ENCODE measurements at regions not wholly inside any gene's neighbourhood (a gene's known extent, or its start where the extent isn't known, plus 50 kb on each side); places are given as distances from the start of the nearest gene placed in this dataset.

DNA sequence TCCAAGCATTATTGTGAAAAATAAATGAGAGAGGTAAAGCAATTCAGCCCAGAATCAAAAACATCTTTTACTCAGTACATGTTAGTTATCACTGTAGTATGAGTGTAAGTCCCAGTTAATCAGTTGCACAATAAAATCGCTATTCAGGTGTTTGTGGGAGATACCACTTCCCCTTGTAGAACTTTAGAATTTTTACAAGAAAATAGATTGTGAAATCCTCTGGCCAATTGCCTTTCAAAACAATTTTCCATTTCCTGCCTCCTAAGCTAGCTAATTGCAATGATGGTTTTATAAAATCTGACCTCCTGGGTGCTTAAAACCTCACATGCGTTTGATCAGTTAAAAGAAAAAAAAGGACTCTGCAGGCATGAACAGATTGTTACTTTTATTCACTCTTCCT lies 332.5 kb downstream of the PID1 start:
- no peak for DNase-seq (ENCODE audit: low spot score)
- Histone ChIP-seq H3K36me3 (ENCODE audit: control insufficient read depth in 4 of 4, insufficient read depth in 3 of 4, low read depth in 1 of 4, low read length in 3 of 4) (no peaks in the 10 kb centered on the region), H3K27ac (ENCODE audit: low read depth in 1 of 2, low read length in 2 of 2) (no peak overlapping the region), H3K27me3 (ENCODE audit: control insufficient read depth in 4 of 4, insufficient read depth in 4 of 4, low read length in 3 of 4) (no peaks in the 10 kb centered on the region), H3K4me3 (ENCODE audit: low read depth in 1 of 3, low read length in 3 of 3) (no peak overlapping the region), H3K9ac (ENCODE audit: low read depth in 1 of 2, low read length in 2 of 2) (no peak overlapping the region), H3K9me3 (ENCODE audit: control insufficient read depth in 4 of 4, low read length in 3 of 4) (peaks cover 0 to 3% (median 1%) of the 10 kb centered on the region in 4 donors), H3K4me1 (ENCODE audit: control insufficient read depth in 4 of 4, insufficient read depth in 4 of 4, low read length in 3 of 4) (no peaks in the 10 kb centered on the region)
- TF ChIP-seq, protein P1, sequence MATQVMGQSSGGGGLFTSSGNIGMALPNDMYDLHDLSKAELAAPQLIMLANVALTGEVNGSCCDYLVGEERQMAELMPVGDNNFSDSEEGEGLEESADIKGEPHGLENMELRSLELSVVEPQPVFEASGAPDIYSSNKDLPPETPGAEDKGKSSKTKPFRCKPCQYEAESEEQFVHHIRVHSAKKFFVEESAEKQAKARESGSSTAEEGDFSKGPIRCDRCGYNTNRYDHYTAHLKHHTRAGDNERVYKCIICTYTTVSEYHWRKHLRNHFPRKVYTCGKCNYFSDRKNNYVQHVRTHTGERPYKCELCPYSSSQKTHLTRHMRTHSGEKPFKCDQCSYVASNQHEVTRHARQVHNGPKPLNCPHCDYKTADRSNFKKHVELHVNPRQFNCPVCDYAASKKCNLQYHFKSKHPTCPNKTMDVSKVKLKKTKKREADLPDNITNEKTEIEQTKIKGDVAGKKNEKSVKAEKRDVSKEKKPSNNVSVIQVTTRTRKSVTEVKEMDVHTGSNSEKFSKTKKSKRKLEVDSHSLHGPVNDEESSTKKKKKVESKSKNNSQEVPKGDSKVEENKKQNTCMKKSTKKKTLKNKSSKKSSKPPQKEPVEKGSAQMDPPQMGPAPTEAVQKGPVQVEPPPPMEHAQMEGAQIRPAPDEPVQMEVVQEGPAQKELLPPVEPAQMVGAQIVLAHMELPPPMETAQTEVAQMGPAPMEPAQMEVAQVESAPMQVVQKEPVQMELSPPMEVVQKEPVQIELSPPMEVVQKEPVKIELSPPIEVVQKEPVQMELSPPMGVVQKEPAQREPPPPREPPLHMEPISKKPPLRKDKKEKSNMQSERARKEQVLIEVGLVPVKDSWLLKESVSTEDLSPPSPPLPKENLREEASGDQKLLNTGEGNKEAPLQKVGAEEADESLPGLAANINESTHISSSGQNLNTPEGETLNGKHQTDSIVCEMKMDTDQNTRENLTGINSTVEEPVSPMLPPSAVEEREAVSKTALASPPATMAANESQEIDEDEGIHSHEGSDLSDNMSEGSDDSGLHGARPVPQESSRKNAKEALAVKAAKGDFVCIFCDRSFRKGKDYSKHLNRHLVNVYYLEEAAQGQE (IDR thresholded peaks at IDR 0.05), result no peak
- TF ChIP-seq RAD21 (IDR thresholded peaks at IDR 0.05), result no peak
- TF ChIP-seq, protein P2, sequence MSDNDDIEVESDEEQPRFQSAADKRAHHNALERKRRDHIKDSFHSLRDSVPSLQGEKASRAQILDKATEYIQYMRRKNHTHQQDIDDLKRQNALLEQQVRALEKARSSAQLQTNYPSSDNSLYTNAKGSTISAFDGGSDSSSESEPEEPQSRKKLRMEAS (IDR thresholded peaks at IDR 0.05), result no peak
- no peak for TF ChIP-seq SP1 (IDR thresholded peaks at IDR 0.05)
- TF ChIP-seq RXRA (IDR thresholded peaks at IDR 0.05), result no peak
- TF ChIP-seq NR2F2 (IDR thresholded peaks at IDR 0.05), result no peak
- no peak for TF ChIP-seq FOXA2 (IDR thresholded peaks at IDR 0.05)
- no peak for TF ChIP-seq JUND (IDR thresholded peaks at IDR 0.05)
- TF ChIP-seq HNF4G (IDR thresholded peaks at IDR 0.05), result no peak
- TF ChIP-seq GABPA (IDR thresholded peaks at IDR 0.05 in 1 of 2, conservative IDR thresholded peaks at IDR 0.05 in 1 of 2), result no peak
- TF ChIP-seq, protein P3, sequence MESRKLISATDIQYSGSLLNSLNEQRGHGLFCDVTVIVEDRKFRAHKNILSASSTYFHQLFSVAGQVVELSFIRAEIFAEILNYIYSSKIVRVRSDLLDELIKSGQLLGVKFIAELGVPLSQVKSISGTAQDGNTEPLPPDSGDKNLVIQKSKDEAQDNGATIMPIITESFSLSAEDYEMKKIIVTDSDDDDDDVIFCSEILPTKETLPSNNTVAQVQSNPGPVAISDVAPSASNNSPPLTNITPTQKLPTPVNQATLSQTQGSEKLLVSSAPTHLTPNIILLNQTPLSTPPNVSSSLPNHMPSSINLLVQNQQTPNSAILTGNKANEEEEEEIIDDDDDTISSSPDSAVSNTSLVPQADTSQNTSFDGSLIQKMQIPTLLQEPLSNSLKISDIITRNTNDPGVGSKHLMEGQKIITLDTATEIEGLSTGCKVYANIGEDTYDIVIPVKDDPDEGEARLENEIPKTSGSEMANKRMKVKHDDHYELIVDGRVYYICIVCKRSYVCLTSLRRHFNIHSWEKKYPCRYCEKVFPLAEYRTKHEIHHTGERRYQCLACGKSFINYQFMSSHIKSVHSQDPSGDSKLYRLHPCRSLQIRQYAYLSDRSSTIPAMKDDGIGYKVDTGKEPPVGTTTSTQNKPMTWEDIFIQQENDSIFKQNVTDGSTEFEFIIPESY (IDR thresholded peaks at IDR 0.05), result no peak
- 38% methylated on average over 2 of the region's 2 CpGs for WGBS

DNA sequence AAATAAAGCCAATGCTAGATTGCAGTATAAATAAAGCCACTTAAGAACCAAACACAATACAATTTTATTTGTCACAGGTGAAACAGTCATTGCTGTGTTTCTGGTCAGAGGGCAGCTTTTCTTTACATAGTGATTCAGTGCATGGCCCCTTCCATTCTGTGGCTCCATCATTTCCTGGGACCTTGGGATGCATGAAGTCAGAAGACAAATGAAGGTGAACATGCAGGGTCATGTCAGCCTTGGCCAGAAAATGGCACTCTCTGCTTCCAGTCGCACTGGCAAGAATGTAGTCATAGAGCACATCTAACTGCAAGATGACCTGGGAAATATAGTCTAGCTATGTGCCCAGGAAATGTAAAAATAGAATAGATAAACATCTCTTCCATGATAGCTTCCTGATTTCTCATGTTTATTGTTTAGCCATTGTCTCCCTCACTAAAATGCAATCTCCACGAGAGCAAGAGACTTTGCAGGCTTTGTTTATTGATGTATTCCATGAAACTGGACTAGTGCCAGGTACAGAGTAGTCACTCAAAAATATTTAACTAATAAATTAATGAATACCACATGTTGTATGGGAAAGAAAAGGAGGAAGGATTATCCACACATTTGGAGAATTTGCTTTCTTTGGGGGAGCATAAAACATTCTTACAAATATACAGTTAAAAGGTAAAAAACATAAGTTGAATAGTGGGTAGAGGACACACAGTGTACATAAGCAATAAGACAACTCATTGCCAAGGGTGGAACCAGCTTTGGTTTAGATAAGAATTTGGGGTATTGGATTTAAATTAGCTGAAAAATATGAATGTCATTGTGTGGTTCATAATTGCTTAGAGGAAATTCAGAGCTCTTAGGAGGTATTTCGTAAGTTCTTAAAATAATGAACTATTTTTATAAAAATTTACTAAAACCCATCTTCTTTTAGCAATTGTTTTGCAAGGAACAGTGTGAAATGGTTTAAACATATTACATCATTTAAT lies 343.8 kb downstream of the PID1 start:
- TF ChIP-seq, protein P3 (IDR thresholded peaks at IDR 0.05), result no peak
- TF ChIP-seq TAF1 (conservative IDR thresholded peaks at IDR 0.05), result no peak
- TF ChIP-seq EGR1 (IDR thresholded peaks at IDR 0.05; ENCODE audit: low read depth in 2 of 2), result no peak
- no peak for TF ChIP-seq FOXA2 (IDR thresholded peaks at IDR 0.05)
- TF ChIP-seq GABPA (IDR thresholded peaks at IDR 0.05 in 1 of 2, conservative IDR thresholded peaks at IDR 0.05 in 1 of 2), result no peak
- no peak for TF ChIP-seq FOXA1 (IDR thresholded peaks at IDR 0.05)
- no peak for TF ChIP-seq NR2F2 (IDR thresholded peaks at IDR 0.05)
- no peak for TF ChIP-seq SP1 (IDR thresholded peaks at IDR 0.05)
- no peak for TF ChIP-seq JUND (IDR thresholded peaks at IDR 0.05)
- no peak for TF ChIP-seq YY1 (IDR thresholded peaks at IDR 0.05)
- no peaks in the 10 kb centered on the region for H3K27me3 ChIP-seq (ENCODE audit: control insufficient read depth in 4 of 4, insufficient read depth in 4 of 4, low read length in 3 of 4)
- H3K4me1 ChIP-seq (ENCODE audit: control insufficient read depth in 4 of 4, insufficient read depth in 4 of 4, low read length in 3 of 4), result no peaks in the 10 kb centered on the region
- no peak overlapping the region for H3K4me3 ChIP-seq (ENCODE audit: low read depth in 1 of 3, low read length in 3 of 3)
- no peak overlapping the region for H3K27ac ChIP-seq (ENCODE audit: low read depth in 1 of 2, low read length in 2 of 2)
- no peak overlapping the region for H3K9ac ChIP-seq (ENCODE audit: low read depth in 1 of 2, low read length in 2 of 2)
- no peak for DNase-seq (ENCODE audit: low spot score)
- 66% methylated on average over 3 of the region's 3 CpGs for WGBS
- no peaks in the 10 kb centered on the region for H3K36me3 ChIP-seq (ENCODE audit: control insufficient read depth in 4 of 4, insufficient read depth in 3 of 4, low read depth in 1 of 4, low read length in 3 of 4)
- H3K9me3 ChIP-seq (ENCODE audit: control insufficient read depth in 4 of 4, low read length in 3 of 4), result peaks cover 0 to 3% (median 0%) of the 10 kb centered on the region in 4 donors

Data from liver (tissue), 7 donors.